HepG2 (cell line): ENCODE measurements at regions not wholly inside any gene's neighbourhood (a gene's known extent, or its start where the extent isn't known, plus 50 kb on each side); places are given as distances from the start of the nearest gene placed in this dataset.

Experiments used
- ATAC-seq: fragments of 200-7000 bp; cut with Tn5 transposase; 3 replicates; pipeline ENCODE4 v1.9.1; 2020; ENCODE audit warnings: mild to moderate bottlenecking, moderate library complexity
- BruUV-seq: library from RNA; stranded (reverse); fragments of 400-500 nt; replicated peaks from 2 replicates; lab custom pipeline; 2021; lab: Mats Ljungman, UMichigan
- CTCF ChIA-PET: fragments of 300-600 bp; formaldehyde crosslinking; extraction: SDS; loops from one replicate; lab custom pipeline; 2021; ENCODE audit warnings: low total read pairs, inconsistent platforms, low intra/inter-chr PET ratio; lab: Yijun Ruan, JAX
- POLR2A ChIA-PET: fragments of 350-600 bp; sonication (Branson Sonifier 250); formaldehyde crosslinking; loops from one replicate; lab custom pipeline; 2020; ENCODE audit warnings: antibody characterized with exemption, inconsistent platforms; lab: Yijun Ruan, JAX
- DNase-seq: peaks from one replicate; pipeline ENCODE4 v3.0.0-alpha.2; 2015; ENCODE audit warnings: low spot score
- FAIRE-seq: peaks from 3 replicates; lab custom pipeline; 2011; peaks lifted over from hg19 to GRCh38; lab: Jason Lieb, UNC
- H2AFZ ChIP-seq: one replicate; pipeline ENCODE4 v1.6.1; 2011; ENCODE audit warnings: low read length, inconsistent platforms
- H3K27ac ChIP-seq: fragments of 300-600 bp; 3 replicates; pipeline ENCODE4 v1.8.0; 2011; ENCODE audit warnings: mixed run types, mild to moderate bottlenecking, mixed read lengths, low read length, inconsistent platforms; ENCODE audit not compliant: insufficient read depth; ENCODE audit errors: extremely low read length
- H3K27me3 ChIP-seq, 2 experiments: fragments of 200-600 bp in 1 of 2; 2 replicates in 1 of 2; 3 replicates in 1 of 2; pipeline versions ENCODE4 v1.6.0 to v1.8.0; 2011; ENCODE audit warnings: low read length in 2 of 2, mild to moderate bottlenecking in 2 of 2, moderate library complexity in 2 of 2, inconsistent platforms in 1 of 2; ENCODE audit not compliant: insufficient read depth in 2 of 2, control insufficient read depth in 1 of 2
- H3K36me3 ChIP-seq, 2 experiments: fragments of 200-600 bp in 1 of 2; replicated peaks in 1 of 2; 2 replicates in 1 of 2; 3 replicates in 1 of 2; pipeline versions ENCODE4 v1.5.1 to v1.8.0; 2011; ENCODE audit warnings: low read length in 2 of 2, inconsistent platforms in 1 of 2; ENCODE audit not compliant: insufficient read depth in 2 of 2, control insufficient read depth in 1 of 2
- H3K4me1 ChIP-seq: 2 replicates; pipeline ENCODE4 v1.5.1; 2012; ENCODE audit warnings: low read length, inconsistent platforms; ENCODE audit not compliant: insufficient read depth
- H3K4me2 ChIP-seq: 2 replicates; pipeline ENCODE4 v1.6.0; 2011; ENCODE audit warnings: low read depth, low read length, inconsistent platforms
- H3K4me3 ChIP-seq, 3 experiments: fragments of 200-600 bp in 1 of 3; sonication (generic), shearing (Covaris generic) in 1 of 3; replicated peaks in 1 of 3; 2 replicates each; pipeline ENCODE4 v1.5.1; 2011 to 2016; ENCODE audit warnings: low read length in 3 of 3, inconsistent platforms in 2 of 3, low read depth in 2 of 3, mild to moderate bottlenecking in 2 of 3, control low read depth in 1 of 3, mixed read lengths in 1 of 3; ENCODE audit not compliant: insufficient read depth in 1 of 3
- H3K79me2 ChIP-seq: one replicate; pipeline ENCODE4 v1.6.1; 2011; ENCODE audit warnings: low read length, inconsistent platforms; ENCODE audit not compliant: insufficient read depth
- H3K9ac ChIP-seq: 2 replicates; pipeline ENCODE4 v1.6.0; 2011; ENCODE audit warnings: mild to moderate bottlenecking, low read depth, low read length, inconsistent platforms; ENCODE audit not compliant: insufficient read depth
- H3K9me3 ChIP-seq: 2 replicates; pipeline ENCODE4 v1.5.1; 2012; ENCODE audit warnings: mild to moderate bottlenecking, low read length
- H4K20me1 ChIP-seq: 2 replicates; pipeline ENCODE4 v1.6.0; 2011; ENCODE audit warnings: inconsistent platforms, mild to moderate bottlenecking, low read length, moderate library complexity; ENCODE audit not compliant: insufficient read depth
- CBX5 ChIP-seq: sonication (generic); formaldehyde crosslinking; IDR thresholded peaks from 2 replicates; pipeline ENCODE4 v1.4.0; 2020; ENCODE audit warnings: missing genetic modification reagents, borderline replicate concordance
- CREBL2 ChIP-seq: sonication (generic); formaldehyde crosslinking; IDR thresholded peaks from 2 replicates; pipeline ENCODE4 v1.8.1; 2023; ENCODE audit warnings: missing genetic modification reagents, mild to moderate bottlenecking, borderline replicate concordance
- ELF3 ChIP-seq: IDR thresholded peaks from 2 replicates; pipeline ENCODE4 v1.6.1; 2016; ENCODE audit warnings: missing genetic modification reagents, missing compliant biosample characterization
- FOXP4 ChIP-seq: sonication (generic); formaldehyde crosslinking; IDR thresholded peaks from 2 replicates; pipeline ENCODE4 v1.4.0; 2020; ENCODE audit warnings: missing genetic modification reagents
- GPBP1L1 ChIP-seq: sonication (generic); formaldehyde crosslinking; IDR thresholded peaks from 2 replicates; pipeline ENCODE4 v1.5.0; 2020; ENCODE audit warnings: mild to moderate bottlenecking, missing genetic modification reagents
- PCBP2 ChIP-seq: fragments of 200-400 bp; formaldehyde crosslinking; optimal IDR thresholded peaks from 2 replicates; pipeline ENCODE3; 2018; ENCODE audit warnings: low read length, low read depth; ENCODE audit not compliant: poor library complexity, severe bottlenecking
- SMAD3 ChIP-seq: sonication (generic); formaldehyde crosslinking; IDR thresholded peaks from 2 replicates; pipeline ENCODE4 v1.4.0; 2020; ENCODE audit warnings: missing genetic modification reagents
- ZNF768 ChIP-seq: sonication (generic); formaldehyde crosslinking; IDR thresholded peaks from 2 replicates; pipeline ENCODE4 v1.4.0; 2020; ENCODE audit warnings: missing genetic modification reagents
- WGBS: methylation state at CpG from one replicate; pipeline ENCODE4 v1.1.6; 2017; ENCODE audit warnings: low lambda C conversion rate; 5-methylcytosine and 5-hydroxymethylcytosine counted together
- in situ Hi-C: cut with HindIII; loops from 2 replicates; pipeline ENCODE4 v1.10.0; 2017; ENCODE audit warnings: low pct_unique_long_range_greater_than_20kb; ENCODE audit not compliant: extremely low pct_ligation_motif_present
- intact Hi-C: fragments of 100-400 bp; cut with micrococcal nuclease; formaldehyde crosslinking; loops from one replicate; pipeline ENCODE4 v1.10.0; 2022; ENCODE audit not compliant: unreplicated experiment

- Histone ChIP-seq H3K4me3 (no peak overlapping the region), H3K27me3 (peaks cover 0 to 3% of the 10 kb centered on the region in 2 experiments; a peak in 1 of 5 replicates), H3K79me2 (no peaks in the 10 kb centered on the region), H3K4me2 (no peak overlapping the region), H3K27ac (no peak overlapping the region), H3K9me3 (no peaks in the 10 kb centered on the region), H2AFZ (no peak overlapping the region), H4K20me1 (no peaks in the 10 kb centered on the region), H3K9ac (no peak overlapping the region), H3K4me1 (no peaks in the 10 kb centered on the region), H3K36me3 (no peaks in the 10 kb centered on the region)
- CTCF ChIA-PET: no interaction called here
- no peak for TF ChIP-seq PCBP2
- no peak for TF ChIP-seq CBX5 (CRISPR knock-in tag)
- no peak for TF ChIP-seq FOXP4 (CRISPR knock-in tag)
- TF ChIP-seq ELF3 (CRISPR knock-in tag): no peak
- TF ChIP-seq CREBL2 (CRISPR knock-in tag): no peak
- no peak for TF ChIP-seq GPBP1L1
- TF ChIP-seq SMAD3 (CRISPR knock-in tag): no peak
- no peak for TF ChIP-seq ZNF768 (CRISPR knock-in tag)
- FAIRE-seq (peak; percentile 40), ATAC-seq (peak; percentile 78), DNase-seq (peak; percentile 13)
- 33% methylated on average over 9 of the region's 9 CpGs for whole genome bisulfite sequencing
- in situ Hi-C loops (no loop called here), intact Hi-C loops (no loop called here)
- no TSS peak for BruUV-seq
- POLR2A ChIA-PET: no interaction called here
Measured at GRCh38 chr7:42993038-42993437, 60.9 kb downstream of the MRPL32 start.
